Stimulated activated CD4-positive, alpha-beta T cell treated with anti-CD3 and anti-CD28 coated beads, Interleukin-2, amount 100 ng/mL, for 4 hours (primary cell): ENCODE measurements at regions not wholly inside any gene's neighbourhood (a gene's known extent, or its start where the extent isn't known, plus 50 kb on each side); places are given as distances from the start of the nearest gene placed in this dataset.
"Not testable (repeated sequence)": the region's sequence is repeated elsewhere in the genome, so short reads cannot be mapped to it uniquely, and the experiment has no call there.

ENCODE experiments used
- DNase-seq: peaks from one replicate; pipeline ENCODE4 v3.0.0-alpha.2; 2020; ENCODE audit warnings: low read depth

- no peak for DNase-seq
These were observed 91.7 kb upstream of the PITRM1 start for GRCh38 chr10:3264161-3264761.

- no peak for DNase-seq
These were observed 91.2 kb upstream of the PITRM1 start for GRCh38 chr10:3263747-3264146.

- DNase-seq: no peak
These were observed 90.5 kb upstream of the PITRM1 start for GRCh38 chr10:3263082-3263481.

- DNase-seq: no peak
These were observed 89.3 kb upstream of the PITRM1 start for GRCh38 chr10:3261921-3262320.

GRCh38 chr10:3260066-3260834, 87.7 kb upstream of the PITRM1 start:
- no peak for DNase-seq

- DNase-seq: no peak
These were observed 86.9 kb upstream of the PITRM1 start for GRCh38 chr10:3259499-3259898.

- no peak for DNase-seq
These were observed 85.8 kb upstream of the PITRM1 start for GRCh38 chr10:3258394-3258793.

- no peak for DNase-seq
These were observed 83.0 kb upstream of the PITRM1 start for GRCh38 chr10:3255616-3256015.

- DNase-seq: no peak
These were observed 82.5 kb upstream of the PITRM1 start for GRCh38 chr10:3255075-3255474.

- DNase-seq: not testable (repeated sequence)
These were observed 81.4 kb upstream of the PITRM1 start for GRCh38 chr10:3253974-3254373.

- DNase-seq: no peak
These were observed 78.6 kb upstream of the PITRM1 start for GRCh38 chr10:3251172-3251571.

- DNase-seq: no peak
These were observed 76.8 kb upstream of the PITRM1 start for GRCh38 chr10:3249307-3249889.

GRCh38 chr10:3248526-3249306, 76.1 kb upstream of the PITRM1 start:
- DNase-seq: no peak

- no peak for DNase-seq
These were observed 72.8 kb upstream of the PITRM1 start for GRCh38 chr10:3245395-3245794.

- DNase-seq: no peak
These were observed 69.5 kb upstream of the PITRM1 start for GRCh38 chr10:3241967-3242650.

GRCh38 chr10:3241274-3241921, 68.8 kb upstream of the PITRM1 start:
- no peak for DNase-seq

- DNase-seq: no peak
These were observed 67.6 kb upstream of the PITRM1 start for GRCh38 chr10:3239920-3240894.

- DNase-seq: peak; percentile 62
These were observed 66.7 kb upstream of the PITRM1 start for GRCh38 chr10:3239066-3239919.

- DNase-seq: no peak
These were observed 65.7 kb upstream of the PITRM1 start for GRCh38 chr10:3238115-3238871.
